ENCODE measurements at regions not wholly inside any gene's neighbourhood (a gene's known extent, or its start where the extent isn't known, plus 50 kb on each side); places are given as distances from the start of the nearest gene placed in this dataset.

DNA sequence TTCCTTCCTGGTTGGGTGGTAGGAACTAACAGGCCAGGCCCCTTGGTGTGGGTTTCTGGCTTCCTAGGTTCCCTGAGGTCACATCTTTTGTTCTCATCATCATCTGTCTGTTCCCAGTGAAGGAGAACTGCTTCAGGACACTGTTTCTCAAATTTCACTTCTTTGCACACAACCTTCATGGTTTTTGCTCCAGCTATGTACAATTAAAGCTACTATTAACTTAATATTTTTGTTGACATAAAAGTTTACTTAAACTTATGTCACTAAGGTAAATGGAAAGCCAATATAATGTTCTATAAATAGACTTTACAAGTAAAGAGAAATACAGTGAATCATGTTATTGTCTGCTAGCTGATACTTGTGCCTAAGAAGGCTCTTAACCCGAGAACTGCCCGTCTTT is 120.7 kb upstream of the KCNG1 start:
- TF ChIP-seq CTCF (IDR thresholded peaks at IDR 0.05) = no peak
- no peak for TF ChIP-seq EZH2 (IDR thresholded peaks at IDR 0.05; ENCODE audit: borderline replicate concordance, insufficient read depth, low read depth, low read length, poor library complexity, severe bottlenecking)
